ENCODE measurements at regions not wholly inside any gene's neighbourhood (a gene's known extent, or its start where the extent isn't known, plus 50 kb on each side); places are given as distances from the start of the nearest gene placed in this dataset.

DNA sequence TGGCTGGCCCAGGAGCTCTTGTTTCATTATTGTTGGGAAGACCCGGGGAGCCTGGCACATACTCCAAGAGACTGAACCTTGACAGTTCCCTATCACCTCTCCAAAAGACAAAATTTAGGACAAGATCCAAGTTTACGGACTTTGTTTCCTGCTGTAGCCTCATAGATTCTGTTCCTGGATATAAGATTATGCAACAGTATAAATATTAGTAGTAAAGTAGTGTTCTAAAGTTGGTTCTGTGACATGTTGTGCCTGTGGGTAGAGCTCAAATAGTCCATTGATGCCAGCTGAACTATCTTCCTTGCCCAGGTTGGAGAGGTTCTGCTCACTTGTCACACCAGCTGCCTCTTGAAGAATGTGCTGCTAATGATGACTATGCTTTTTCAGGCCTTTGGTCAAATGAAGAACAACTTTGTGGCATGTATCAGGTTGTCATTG is 430.2 kb downstream of the DMAC1 start:
- H3K27ac ChIP-seq: no peak overlapping the region

DNA sequence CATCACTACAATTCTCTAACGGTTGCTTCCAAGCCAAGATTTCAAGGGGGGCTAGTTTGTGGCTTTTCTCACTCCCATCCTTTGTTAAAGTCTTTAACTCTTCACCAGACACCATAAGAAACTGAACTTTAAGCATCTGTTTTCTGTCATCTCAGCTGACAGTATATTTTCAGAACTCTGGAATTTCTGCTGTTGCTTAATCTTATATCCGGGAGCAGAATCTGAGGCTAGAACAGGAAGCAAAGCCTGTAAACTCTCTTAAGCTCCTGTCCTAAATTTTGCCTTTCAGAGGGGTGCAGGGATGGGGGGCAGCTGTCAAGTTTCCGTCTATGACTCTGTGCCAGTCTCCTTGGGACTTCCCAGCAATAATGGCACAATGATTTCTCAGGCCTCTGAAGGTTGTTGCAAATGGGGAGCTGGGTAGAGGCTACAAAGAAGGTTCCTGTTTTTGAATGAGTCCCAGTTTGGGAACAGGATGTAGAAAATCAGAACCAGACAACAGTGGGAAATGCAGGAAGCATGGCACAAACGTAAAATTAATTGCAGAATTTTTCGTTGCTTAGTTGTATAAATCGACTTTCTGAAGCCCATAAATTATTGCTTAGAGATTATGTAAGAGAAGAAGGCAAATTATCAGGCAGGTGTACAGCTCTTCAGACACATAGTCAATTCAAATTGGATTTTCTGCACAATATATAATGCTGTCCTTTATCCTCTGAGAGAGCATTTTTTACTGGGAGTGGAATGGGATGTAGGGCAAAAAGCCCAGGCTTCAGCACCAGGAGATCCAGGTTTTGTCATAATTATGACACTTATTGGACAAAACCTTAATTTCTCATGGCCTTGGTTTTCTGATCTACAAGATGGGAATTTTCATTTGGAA is 430.9 kb downstream of the DMAC1 start:
- Histone ChIP-seq H3K9me3 (replicated peaks) (no peaks in the 10 kb centered on the region), H3K4me3 (no peak overlapping the region), H3K27ac (no peak overlapping the region), H3K27me3 (replicated peaks) (no peaks in the 10 kb centered on the region), H3K4me1 (replicated peaks) (no peaks in the 10 kb centered on the region), H3K36me3 (no peaks in the 10 kb centered on the region)
- no peak for DNase-seq (ENCODE audit: low read depth in 1 of 2, low spot score in 2 of 2)

More for the DNA sequence above, 430.2 kb downstream of the DMAC1 start:
- Histone ChIP-seq H3K4me3 (no peak overlapping the region), H3K9me3 (replicated peaks) (no peaks in the 10 kb centered on the region), H3K4me1 (replicated peaks) (no peaks in the 10 kb centered on the region), H3K27me3 (replicated peaks) (no peaks in the 10 kb centered on the region), H3K36me3 (no peaks in the 10 kb centered on the region)
- DNase-seq (ENCODE audit: low read depth in 1 of 2, low spot score in 2 of 2): no peak

GRCh38 chr9:7367726-7368125 is 431.9 kb downstream of the DMAC1 start:
- Histone ChIP-seq H3K27me3 (replicated peaks) (no peaks in the 10 kb centered on the region), H3K27ac (no peak overlapping the region), H3K36me3 (no peaks in the 10 kb centered on the region), H3K4me3 (no peak overlapping the region), H3K4me1 (replicated peaks) (no peaks in the 10 kb centered on the region), H3K9me3 (replicated peaks) (no peaks in the 10 kb centered on the region)
- DNase-seq (ENCODE audit: low read depth in 1 of 2, low spot score in 2 of 2): no peak

GRCh38 chr9:7366121-7366520 is 433.5 kb downstream of the DMAC1 start:
- no peaks in the 10 kb centered on the region for H3K36me3 ChIP-seq
- no peaks in the 10 kb centered on the region for H3K4me1 ChIP-seq (replicated peaks)
- no peak overlapping the region for H3K27ac ChIP-seq
- no peaks in the 10 kb centered on the region for H3K27me3 ChIP-seq (replicated peaks)
- no peak overlapping the region for H3K4me3 ChIP-seq
- no peak for DNase-seq (ENCODE audit: low read depth in 1 of 2, low spot score in 2 of 2)
- no peaks in the 10 kb centered on the region for H3K9me3 ChIP-seq (replicated peaks)

GRCh38 chr9:7363777-7364477 is 435.7 kb downstream of the DMAC1 start:
- Histone ChIP-seq H3K27ac (no peak overlapping the region), H3K27me3 (replicated peaks) (no peaks in the 10 kb centered on the region), H3K4me3 (no peak overlapping the region), H3K4me1 (replicated peaks) (no peaks in the 10 kb centered on the region), H3K9me3 (replicated peaks) (no peaks in the 10 kb centered on the region), H3K36me3 (no peaks in the 10 kb centered on the region)
- no peak for DNase-seq (ENCODE audit: low read depth in 1 of 2, low spot score in 2 of 2)

GRCh38 chr9:7360513-7360912 is 439.1 kb downstream of the DMAC1 start:
- Histone ChIP-seq H3K9me3 (replicated peaks) (no peaks in the 10 kb centered on the region), H3K36me3 (no peaks in the 10 kb centered on the region), H3K27ac (no peak overlapping the region), H3K4me1 (replicated peaks) (no peaks in the 10 kb centered on the region), H3K27me3 (replicated peaks) (no peaks in the 10 kb centered on the region), H3K4me3 (no peak overlapping the region)
- DNase-seq (ENCODE audit: low read depth in 1 of 2, low spot score in 2 of 2): no peak

DNA sequence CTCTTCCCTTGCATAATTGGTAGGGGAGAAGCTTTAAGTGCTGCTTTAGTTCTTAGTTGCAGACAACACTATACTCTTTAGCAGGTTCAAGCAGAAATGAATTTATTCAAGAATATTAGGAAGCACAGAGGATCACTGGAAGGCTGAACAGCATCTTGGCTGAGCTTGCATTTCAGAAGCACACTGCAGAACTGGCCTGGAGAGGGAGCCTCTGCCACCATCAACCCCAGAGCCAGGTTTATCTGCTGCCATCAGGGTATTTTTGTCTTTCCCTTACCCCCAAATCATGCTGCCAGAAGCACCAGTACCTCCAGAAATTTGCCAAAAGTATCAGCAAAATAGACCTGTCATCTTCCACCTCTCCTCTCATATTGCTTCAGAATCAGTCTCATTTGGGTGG is 440.7 kb downstream of the DMAC1 start:
- no peak for DNase-seq (ENCODE audit: low read depth in 1 of 2, low spot score in 2 of 2)

DNA sequence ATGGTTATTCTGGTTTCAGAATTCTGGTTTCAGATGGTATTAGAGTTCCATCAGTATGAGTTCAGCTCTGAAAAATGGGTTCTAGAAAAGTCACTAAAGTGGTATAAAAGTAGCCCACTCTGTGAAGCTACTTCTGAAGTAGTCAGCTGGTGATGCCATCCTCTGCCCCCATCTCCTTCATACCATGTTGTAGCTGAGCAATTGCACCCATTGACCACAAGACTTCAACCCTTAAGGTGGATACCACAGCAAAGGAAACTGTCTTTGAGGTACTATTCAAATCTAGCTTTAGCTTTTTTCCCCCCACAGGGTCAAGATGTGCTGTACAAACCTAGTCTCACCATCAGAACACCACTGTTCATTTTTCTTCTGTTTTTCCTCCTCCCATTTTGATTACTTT is 444.9 kb downstream of the DMAC1 start:
- no peaks in the 10 kb centered on the region for H3K4me1 ChIP-seq (replicated peaks)
- H3K27me3 ChIP-seq (replicated peaks): no peaks in the 10 kb centered on the region
- no peak overlapping the region for H3K27ac ChIP-seq
- H3K36me3 ChIP-seq: no peaks in the 10 kb centered on the region
- no peaks in the 10 kb centered on the region for H3K9me3 ChIP-seq (replicated peaks)
- no peak overlapping the region for H3K4me3 ChIP-seq
- no peak for DNase-seq (ENCODE audit: low read depth in 1 of 2, low spot score in 2 of 2)

More for the DNA sequence above, 440.7 kb downstream of the DMAC1 start:
- Histone ChIP-seq H3K27ac (no peak overlapping the region), H3K4me3 (no peak overlapping the region), H3K27me3 (replicated peaks) (no peaks in the 10 kb centered on the region), H3K4me1 (replicated peaks) (no peaks in the 10 kb centered on the region), H3K36me3 (no peaks in the 10 kb centered on the region), H3K9me3 (replicated peaks) (no peaks in the 10 kb centered on the region)

DNA sequence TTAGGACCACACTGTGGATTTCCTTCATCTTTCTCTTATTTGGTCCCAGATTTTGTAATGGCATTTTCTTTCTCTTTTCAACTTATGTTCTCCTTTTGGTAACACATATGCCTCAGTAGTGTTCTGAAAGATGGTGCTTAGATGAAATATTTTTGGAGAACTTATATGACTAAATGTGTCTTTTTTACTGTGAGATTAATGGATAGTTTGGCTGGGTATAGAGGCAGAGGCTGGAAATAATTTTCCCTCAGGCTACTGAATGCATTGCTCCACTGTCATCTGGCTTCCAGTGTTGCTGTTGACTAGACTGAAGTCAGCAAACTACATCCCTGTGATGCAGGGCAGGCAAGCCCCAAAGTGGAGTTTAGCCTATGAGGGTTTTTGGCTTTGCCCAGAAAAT is 450.9 kb downstream of the DMAC1 start:
- H3K4me3 ChIP-seq: no peak overlapping the region

GRCh38 chr9:7347556-7347955 is 452.0 kb downstream of the DMAC1 start:
- Histone ChIP-seq H3K36me3 (no peaks in the 10 kb centered on the region), H3K9me3 (replicated peaks) (no peaks in the 10 kb centered on the region), H3K4me1 (replicated peaks) (no peaks in the 10 kb centered on the region), H3K27ac (no peak overlapping the region), H3K27me3 (replicated peaks) (no peaks in the 10 kb centered on the region), H3K4me3 (no peak overlapping the region)
- no peak for DNase-seq (ENCODE audit: low read depth in 1 of 2, low spot score in 2 of 2)

More for the DNA sequence above, 450.9 kb downstream of the DMAC1 start:
- DNase-seq (ENCODE audit: low read depth in 1 of 2, low spot score in 2 of 2): no peak
- H3K36me3 ChIP-seq: no peaks in the 10 kb centered on the region
- no peaks in the 10 kb centered on the region for H3K27me3 ChIP-seq (replicated peaks)
- H3K4me1 ChIP-seq (replicated peaks): no peaks in the 10 kb centered on the region
- H3K9me3 ChIP-seq (replicated peaks): no peaks in the 10 kb centered on the region
- no peak overlapping the region for H3K27ac ChIP-seq

- DNase-seq (ENCODE audit: low read depth in 1 of 2, low spot score in 2 of 2): no peak
Observed at GRCh38 chr9:7346144-7346543, 453.4 kb downstream of the DMAC1 start.

GRCh38 chr9:7342736-7343135 is 456.8 kb downstream of the DMAC1 start:
- Histone ChIP-seq H3K27me3 (replicated peaks) (no peaks in the 10 kb centered on the region), H3K4me3 (no peak overlapping the region), H3K36me3 (no peaks in the 10 kb centered on the region), H3K27ac (no peak overlapping the region), H3K4me1 (replicated peaks) (no peaks in the 10 kb centered on the region), H3K9me3 (replicated peaks) (no peaks in the 10 kb centered on the region)
- DNase-seq (ENCODE audit: low read depth in 1 of 2, low spot score in 2 of 2): no peak

More at GRCh38 chr9:7346144-7346543, 453.4 kb downstream of the DMAC1 start:
- Histone ChIP-seq H3K4me1 (replicated peaks) (no peaks in the 10 kb centered on the region), H3K4me3 (no peak overlapping the region), H3K9me3 (replicated peaks) (no peaks in the 10 kb centered on the region), H3K27me3 (replicated peaks) (no peaks in the 10 kb centered on the region), H3K27ac (no peak overlapping the region), H3K36me3 (no peaks in the 10 kb centered on the region)

DNA sequence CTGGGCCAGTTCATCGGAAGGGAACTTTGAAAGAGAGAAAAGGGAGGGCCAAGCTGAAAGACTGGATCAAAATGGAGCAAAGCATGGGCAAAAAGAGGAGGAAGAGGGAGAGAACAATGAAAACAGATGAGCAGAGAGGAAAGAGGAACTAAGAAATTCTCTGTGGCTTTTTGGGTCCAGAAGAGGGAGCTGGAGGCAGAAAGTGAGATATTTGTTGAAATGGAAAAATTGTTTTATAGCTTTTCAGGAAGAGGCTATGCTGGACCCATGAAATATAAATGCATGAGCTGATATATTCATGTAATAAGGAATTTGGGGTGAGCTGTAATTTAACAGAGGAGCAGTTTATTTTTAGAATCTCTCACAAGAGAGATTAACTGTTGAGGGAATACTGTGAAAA is 457.3 kb downstream of the DMAC1 start:
- H3K27me3 ChIP-seq (replicated peaks): no peaks in the 10 kb centered on the region
- no peaks in the 10 kb centered on the region for H3K4me1 ChIP-seq (replicated peaks)
- no peak overlapping the region for H3K4me3 ChIP-seq
- DNase-seq (ENCODE audit: low read depth in 1 of 2, low spot score in 2 of 2): no peak
- H3K9me3 ChIP-seq (replicated peaks): no peaks in the 10 kb centered on the region
- H3K36me3 ChIP-seq: no peaks in the 10 kb centered on the region
- no peak overlapping the region for H3K27ac ChIP-seq

- Histone ChIP-seq H3K4me3 (no peak overlapping the region), H3K27ac (no peak overlapping the region), H3K4me1 (replicated peaks) (no peaks in the 10 kb centered on the region), H3K9me3 (replicated peaks) (no peaks in the 10 kb centered on the region), H3K36me3 (no peaks in the 10 kb centered on the region), H3K27me3 (replicated peaks) (no peaks in the 10 kb centered on the region)
- no peak for DNase-seq (ENCODE audit: low read depth in 1 of 2, low spot score in 2 of 2)
Observed at GRCh38 chr9:7341571-7341970, 458.0 kb downstream of the DMAC1 start.

All from SJSA1 (cell line).